A549 (cell line): ENCODE measurements at regions not wholly inside any gene's neighbourhood (a gene's known extent, or its start where the extent isn't known, plus 50 kb on each side); places are given as distances from the start of the nearest gene placed in this dataset.
"Not testable (repeated sequence)": the region's sequence is repeated elsewhere in the genome, so short reads cannot be mapped to it uniquely, and the experiment has no call there.

ENCODE experiments used
- ELK1 ChIP-seq: fragments of 150-350 bp; IDR thresholded peaks from 2 replicates; pipeline ENCODE4 v1.6.1; 2014; ENCODE audit warnings: low read depth, mild to moderate bottlenecking, low read length
- EP300 ChIP-seq, 2 experiments: fragments of >200 bp; sonication (Bioruptor Twin); formaldehyde crosslinking; IDR thresholded peaks; 2 replicates in 1 of 2; 3 replicates in 1 of 2; pipeline ENCODE4 v1.6.1; 2016 to 2017
- HDAC2 ChIP-seq: fragments of 200-600 bp; sonication (generic); IDR thresholded peaks from 2 replicates; pipeline ENCODE4 v1.6.1; 2016
- POLR2AphosphoS2 ChIP-seq: conservative IDR thresholded peaks from 2 replicates; pipeline ENCODE4 v1.6.1; 2012; ENCODE audit warnings: low read length, improper control_type of control experiment, inconsistent platforms
- ZNF302 ChIP-seq: fragments of 250-450 bp; sonication (Bioruptor Pico); IDR thresholded peaks from 2 replicates; pipeline ENCODE4 v1.9.0; 2021; ENCODE audit warnings: inconsistent platforms, mild to moderate bottlenecking, moderate library complexity
- TF ChIP-seq, protein P1 (sequence below): fragments of >200 bp; sonication (Bioruptor Twin); formaldehyde crosslinking; IDR thresholded peaks from 3 replicates; pipeline ENCODE4 v1.5.1; 2016

GRCh38 chr21:27893619-27894018 lies 926.7 kb upstream of the ADAMTS5 start:
- TF ChIP-seq ZNF302 (CRISPR knock-in tag); EP300 (IDR thresholded peaks at IDR 0.05); HDAC2; ELK1; POLR2AphosphoS2: not testable (repeated sequence)
- TF ChIP-seq, protein P1, sequence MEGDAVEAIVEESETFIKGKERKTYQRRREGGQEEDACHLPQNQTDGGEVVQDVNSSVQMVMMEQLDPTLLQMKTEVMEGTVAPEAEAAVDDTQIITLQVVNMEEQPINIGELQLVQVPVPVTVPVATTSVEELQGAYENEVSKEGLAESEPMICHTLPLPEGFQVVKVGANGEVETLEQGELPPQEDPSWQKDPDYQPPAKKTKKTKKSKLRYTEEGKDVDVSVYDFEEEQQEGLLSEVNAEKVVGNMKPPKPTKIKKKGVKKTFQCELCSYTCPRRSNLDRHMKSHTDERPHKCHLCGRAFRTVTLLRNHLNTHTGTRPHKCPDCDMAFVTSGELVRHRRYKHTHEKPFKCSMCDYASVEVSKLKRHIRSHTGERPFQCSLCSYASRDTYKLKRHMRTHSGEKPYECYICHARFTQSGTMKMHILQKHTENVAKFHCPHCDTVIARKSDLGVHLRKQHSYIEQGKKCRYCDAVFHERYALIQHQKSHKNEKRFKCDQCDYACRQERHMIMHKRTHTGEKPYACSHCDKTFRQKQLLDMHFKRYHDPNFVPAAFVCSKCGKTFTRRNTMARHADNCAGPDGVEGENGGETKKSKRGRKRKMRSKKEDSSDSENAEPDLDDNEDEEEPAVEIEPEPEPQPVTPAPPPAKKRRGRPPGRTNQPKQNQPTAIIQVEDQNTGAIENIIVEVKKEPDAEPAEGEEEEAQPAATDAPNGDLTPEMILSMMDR, result not testable (repeated sequence)
